Chondrocyte (in vitro differentiated cells): ENCODE measurements at regions not wholly inside any gene's neighbourhood (a gene's known extent, or its start where the extent isn't known, plus 50 kb on each side); places are given as distances from the start of the nearest gene placed in this dataset.

Experiments used
- DNase-seq: peaks from one replicate; pipeline ENCODE4 v3.0.0; 2021; ENCODE audit warnings: mixed read lengths, low spot score
- H3K27ac Mint-ChIP-seq: one replicate; pipeline ENCODE4 v1.8.0; 2021; ENCODE audit warnings: mild to moderate bottlenecking, moderate library complexity, mixed read lengths; ENCODE audit not compliant: unreplicated experiment
- H3K27me3 Mint-ChIP-seq: 2 replicates; pipeline ENCODE4 v1.8.0; 2021; ENCODE audit warnings: low read depth, mixed read lengths
- H3K36me3 Mint-ChIP-seq: 2 replicates; pipeline ENCODE4 v1.8.0; 2021; ENCODE audit warnings: low read depth, mixed read lengths
- H3K4me1 Mint-ChIP-seq: 2 replicates; pipeline ENCODE4 v1.8.0; 2021; ENCODE audit warnings: low read depth, mild to moderate bottlenecking, mixed read lengths
- H3K4me3 Mint-ChIP-seq: one replicate; pipeline ENCODE4 v1.8.0; 2021; ENCODE audit warnings: mild to moderate bottlenecking, moderate library complexity, mixed read lengths; ENCODE audit not compliant: unreplicated experiment
- H3K9me3 Mint-ChIP-seq: 2 replicates; pipeline ENCODE4 v1.8.0; 2021; ENCODE audit warnings: low read depth, mixed read lengths
- CTCF ChIP-seq: fragments of 200-600 bp; sonication (generic); IDR thresholded peaks from 2 replicates; pipeline ENCODE4 v1.5.0; 2021; ENCODE audit warnings: antibody characterized with exemption, mild to moderate bottlenecking, moderate library complexity

DNA sequence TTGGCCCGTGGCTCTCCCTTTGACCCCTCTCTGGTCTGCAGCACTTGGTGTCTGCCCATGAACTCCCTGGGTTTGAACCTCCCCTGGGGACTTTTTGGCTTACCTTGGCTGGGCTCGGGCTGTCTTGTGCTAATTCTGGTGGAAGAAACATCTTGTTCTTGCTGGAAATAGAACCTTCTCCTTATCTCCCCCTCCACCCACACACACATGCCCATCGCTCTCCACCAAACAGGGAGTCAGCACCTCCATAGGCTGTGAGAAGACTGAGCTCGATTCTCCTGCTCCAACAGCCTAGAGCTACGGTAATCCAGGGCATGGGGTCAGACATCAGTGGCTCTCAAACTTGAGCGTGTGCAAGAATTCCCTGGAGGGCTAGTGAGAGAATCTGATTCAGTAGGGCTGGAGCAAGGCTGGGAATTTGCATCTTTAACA is 114.4 kb upstream of the SLC22A23 start:
- no peak for DNase-seq
- TF ChIP-seq CTCF: no peak
- Mint-ChIP-seq H3K27ac (no peak overlapping the region), H3K4me3 (no peak overlapping the region), H3K4me1 (peaks cover 21% of the 10 kb centered on the region), H3K36me3 (no peaks in the 10 kb centered on the region), H3K9me3 (no peaks in the 10 kb centered on the region), H3K27me3 (no peaks in the 10 kb centered on the region)

DNA sequence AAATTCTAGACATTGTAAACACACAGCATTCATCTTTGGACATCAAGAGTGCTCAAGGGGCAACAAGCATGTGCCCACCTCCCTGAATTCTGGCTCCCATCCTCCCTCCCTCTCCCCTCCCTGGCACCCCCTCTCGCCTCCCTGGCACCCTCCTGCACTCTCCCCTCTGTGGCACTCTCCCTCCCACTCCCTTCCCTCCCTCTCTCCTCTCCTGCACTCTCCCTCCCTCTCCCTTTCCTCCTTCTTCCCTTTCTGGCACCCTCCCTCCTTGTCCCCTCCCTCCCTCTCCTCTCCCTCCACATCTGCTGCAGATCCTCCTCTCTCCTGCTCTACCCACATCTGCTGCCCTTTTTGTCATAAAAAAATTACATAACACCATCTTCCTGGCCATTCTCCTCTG is 113.0 kb upstream of the SLC22A23 start:
- H3K27ac Mint-ChIP-seq: no peak overlapping the region
- TF ChIP-seq CTCF: no peak
- H3K27me3 Mint-ChIP-seq: no peaks in the 10 kb centered on the region
- H3K9me3 Mint-ChIP-seq: peaks cover 3% of the 10 kb centered on the region
- H3K36me3 Mint-ChIP-seq: no peaks in the 10 kb centered on the region
- no peak for DNase-seq
- H3K4me1 Mint-ChIP-seq: peaks cover 21% of the 10 kb centered on the region
- no peak overlapping the region for H3K4me3 Mint-ChIP-seq

DNA sequence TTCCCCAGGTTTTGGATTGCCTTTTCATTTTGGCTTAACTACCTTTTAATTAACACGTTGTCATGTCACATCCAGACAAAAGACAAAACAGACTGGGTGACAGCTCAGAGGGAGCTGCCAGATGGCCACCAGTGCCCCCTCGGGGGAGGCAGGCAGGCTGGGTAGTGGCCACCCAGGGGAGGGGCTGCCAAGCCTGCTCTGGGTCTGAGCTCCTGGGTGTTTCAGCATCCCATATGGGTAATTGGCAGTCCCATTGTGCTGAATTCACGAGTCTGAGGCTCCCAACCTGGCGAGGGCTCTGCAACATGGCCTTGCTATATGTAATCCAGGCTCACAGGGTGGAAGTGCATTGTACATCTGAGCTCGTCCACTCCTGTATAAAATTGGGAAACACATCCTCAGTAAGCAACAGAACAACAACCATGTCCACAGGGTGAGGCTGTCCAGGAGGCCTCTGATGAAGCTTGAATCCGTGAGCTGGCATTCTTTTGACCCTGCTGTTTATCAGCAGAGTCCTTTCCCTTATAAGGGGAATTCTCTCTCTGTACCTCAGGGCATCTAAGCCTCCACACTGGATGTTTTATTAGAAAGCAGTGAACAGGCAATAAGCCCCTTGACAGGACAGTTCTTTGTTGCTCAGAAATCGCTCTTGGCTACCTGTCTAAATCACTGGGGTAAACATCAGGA is 111.7 kb upstream of the SLC22A23 start:
- TF ChIP-seq CTCF: no peak
- peaks cover 6% of the 10 kb centered on the region for H3K9me3 Mint-ChIP-seq
- DNase-seq: no peak
- H3K27ac Mint-ChIP-seq: no peak overlapping the region
- no peak overlapping the region for H3K4me3 Mint-ChIP-seq
- H3K27me3 Mint-ChIP-seq: no peaks in the 10 kb centered on the region
- H3K4me1 Mint-ChIP-seq: peaks cover 21% of the 10 kb centered on the region
- H3K36me3 Mint-ChIP-seq: no peaks in the 10 kb centered on the region

DNA sequence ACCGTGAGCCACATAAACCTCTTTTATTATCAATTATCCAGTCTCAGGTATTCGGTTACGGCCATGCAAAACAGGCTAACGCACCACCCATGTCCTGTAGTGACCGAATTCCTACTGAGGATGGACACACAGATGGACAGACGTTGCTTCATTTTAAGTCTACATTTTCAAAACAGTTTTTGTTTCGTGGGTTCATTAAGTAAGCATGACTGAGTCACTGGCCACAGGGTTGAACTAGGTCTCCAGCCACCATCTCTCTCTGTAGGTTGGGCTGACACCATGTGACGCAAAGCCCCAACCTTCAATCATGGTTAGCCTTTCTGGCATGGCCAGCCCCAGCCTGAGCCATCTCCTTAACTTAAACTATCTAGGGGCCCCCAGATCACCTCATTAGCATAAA is 110.0 kb upstream of the SLC22A23 start:
- no peak for DNase-seq
- H3K4me1 Mint-ChIP-seq: peaks cover 22% of the 10 kb centered on the region

GRCh38 chr6:3565291-3565690 is 108.4 kb upstream of the SLC22A23 start:
- no peak for TF ChIP-seq CTCF
- Mint-ChIP-seq H3K36me3 (no peaks in the 10 kb centered on the region), H3K4me3 (no peak overlapping the region), H3K27me3 (no peaks in the 10 kb centered on the region), H3K27ac (no peak overlapping the region), H3K4me1 (peaks cover 21% of the 10 kb centered on the region), H3K9me3 (peaks cover 6% of the 10 kb centered on the region)
- DNase-seq: no peak

More for the DNA sequence above, 110.0 kb upstream of the SLC22A23 start:
- H3K27ac Mint-ChIP-seq: no peak overlapping the region
- no peaks in the 10 kb centered on the region for H3K27me3 Mint-ChIP-seq
- no peak overlapping the region for H3K4me3 Mint-ChIP-seq
- TF ChIP-seq CTCF: no peak
- H3K9me3 Mint-ChIP-seq: peaks cover 6% of the 10 kb centered on the region
- H3K36me3 Mint-ChIP-seq: no peaks in the 10 kb centered on the region
